Activated CD4-positive, alpha-beta T cell treated with anti-CD3 and anti-CD28 coated beads, Interleukin-10, Interleukin-2, amounts not matched to agents 100 ng/mL and 50 ng/mL, durations not matched to agents 16 hours and 8 hours (primary cell): ENCODE measurements at regions not wholly inside any gene's neighbourhood (a gene's known extent, or its start where the extent isn't known, plus 50 kb on each side); places are given as distances from the start of the nearest gene placed in this dataset.
A peak's percentile ranks its signal among the peaks of the same experiment; 100 is the strongest.
"Not testable (repeated sequence)": the region's sequence is repeated elsewhere in the genome, so short reads cannot be mapped to it uniquely, and the experiment has no call there.

ENCODE experiments used
- DNase-seq: peaks from one replicate; pipeline ENCODE4 v3.0.0-alpha.2; 2020

DNA sequence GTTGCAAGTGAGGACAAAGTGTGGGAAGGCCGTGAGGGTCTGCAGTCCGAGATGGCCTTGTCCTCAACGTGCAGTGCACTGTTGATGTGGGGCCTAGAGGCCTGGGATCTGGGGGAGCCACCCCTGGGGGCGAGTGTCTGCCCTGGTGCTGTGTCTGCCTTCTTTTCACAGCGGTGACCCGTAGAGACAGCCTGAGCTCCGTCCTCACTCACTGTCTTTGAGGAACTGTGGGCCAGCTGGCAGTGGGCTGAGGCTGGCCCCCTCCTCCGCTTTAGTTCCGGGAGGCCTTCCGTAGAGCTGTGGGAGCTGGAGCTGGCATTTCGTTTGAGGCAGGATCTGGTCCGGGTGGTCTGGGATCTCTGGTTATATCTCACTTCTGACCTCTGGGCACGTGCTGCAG, 1370.6 kb downstream of the CDH12 start:
- not testable (repeated sequence) for DNase-seq

DNA sequence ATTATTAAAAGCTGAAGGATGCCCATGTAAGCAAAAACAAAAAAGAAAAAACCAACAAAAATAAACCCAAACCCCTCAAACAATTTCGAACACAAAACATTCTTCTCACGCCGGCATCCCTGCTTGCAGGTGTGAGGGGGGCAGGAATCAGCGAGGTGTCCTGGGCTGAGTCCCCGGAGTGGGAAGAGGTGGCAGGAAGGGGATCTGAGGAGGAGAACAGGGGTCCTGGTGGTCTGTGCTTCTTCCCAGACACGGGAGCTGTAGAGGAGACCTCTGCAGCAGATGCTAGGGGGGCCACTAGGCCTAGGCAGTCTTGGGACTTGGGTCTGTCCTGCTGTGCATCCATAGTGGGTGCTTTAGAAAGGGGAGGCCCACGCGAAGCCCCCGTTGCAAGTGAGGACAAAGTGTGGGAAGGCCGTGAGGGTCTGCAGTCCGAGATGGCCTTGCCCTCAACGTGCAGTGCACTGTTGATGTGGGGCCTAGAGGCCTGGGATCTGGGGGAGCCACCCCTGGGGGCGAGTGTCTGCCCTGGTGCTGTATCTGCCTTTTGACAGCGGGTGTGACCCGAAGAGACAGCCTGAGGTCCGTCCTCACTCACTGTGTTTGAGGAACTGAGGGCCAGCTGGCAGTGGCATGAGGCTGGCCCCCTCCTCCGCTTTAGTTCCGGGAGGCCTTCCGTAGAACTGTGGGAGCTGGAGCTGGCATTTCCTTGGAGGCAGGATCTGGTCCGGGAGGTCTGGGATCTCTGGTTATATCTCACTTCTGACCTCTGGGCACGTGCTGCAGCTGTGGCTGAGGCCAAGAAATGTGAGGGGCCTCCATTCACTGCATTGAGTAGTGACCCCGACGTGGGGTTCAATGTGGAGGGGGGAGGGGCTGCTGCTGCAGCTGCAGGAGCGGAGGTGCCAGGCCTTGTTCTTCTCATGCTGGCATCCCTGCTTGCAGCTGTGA, 1371.5 kb downstream of the CDH12 start:
- DNase-seq: not testable (repeated sequence)

- not testable (repeated sequence) for DNase-seq
These were observed 1373.1 kb downstream of the CDH12 start for GRCh38 chr5:21480054-21480453.

GRCh38 chr5:21473981-21474380, 1379.2 kb downstream of the CDH12 start:
- DNase-seq: not testable (repeated sequence)

GRCh38 chr5:21473436-21473835, 1379.7 kb downstream of the CDH12 start:
- not testable (repeated sequence) for DNase-seq

DNA sequence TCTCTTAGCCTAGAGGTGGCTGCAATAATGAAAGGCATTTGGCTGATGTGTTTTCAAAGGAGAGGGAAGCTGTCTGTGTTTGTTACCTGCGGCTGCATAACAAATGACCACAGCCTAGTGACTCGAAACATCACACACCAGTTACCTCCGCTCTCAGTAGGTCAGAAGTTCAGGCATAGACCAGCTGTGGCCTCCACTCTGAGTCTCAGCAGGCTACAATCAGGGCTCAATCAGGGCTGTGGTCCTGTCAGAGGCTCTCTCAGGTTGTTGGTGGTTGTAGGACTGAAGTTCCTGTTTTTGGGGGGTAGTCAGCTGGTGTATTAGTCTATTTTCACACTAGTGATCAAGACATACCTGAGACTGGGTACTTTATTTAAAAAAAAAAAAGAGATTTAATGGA, 1381.5 kb downstream of the CDH12 start:
- DNase-seq: not testable (repeated sequence)

DNA sequence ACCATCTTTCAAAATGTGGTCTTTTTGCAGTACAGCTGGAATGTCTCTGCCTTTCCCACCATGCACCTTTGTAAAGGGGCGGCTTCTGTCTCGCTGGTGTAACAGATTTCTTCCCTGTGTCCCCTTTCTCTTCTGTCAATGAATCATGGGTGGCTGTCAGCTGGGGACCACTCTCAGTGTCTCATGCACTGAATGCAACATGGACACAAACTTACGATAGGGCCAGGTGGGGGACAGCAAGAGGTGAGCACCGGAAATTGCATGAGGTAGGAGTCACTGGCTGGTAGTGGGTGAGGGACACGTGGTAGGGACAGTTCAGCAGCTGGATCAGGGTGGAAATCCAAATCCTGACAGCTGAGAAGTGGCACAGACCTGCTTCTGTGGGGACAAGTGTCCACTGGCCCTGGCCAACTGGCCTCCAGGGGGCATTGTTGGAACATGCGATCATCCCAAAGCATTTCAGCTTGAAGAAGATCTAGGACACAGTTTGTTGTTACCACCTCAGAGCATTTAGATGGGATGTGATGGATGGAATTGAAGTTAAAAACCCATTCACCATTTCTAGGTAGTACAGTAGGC, 1383.5 kb downstream of the CDH12 start:
- not testable (repeated sequence) for DNase-seq

GRCh38 chr5:21467544-21467943, 1385.6 kb downstream of the CDH12 start:
- DNase-seq: not testable (repeated sequence)

GRCh38 chr5:21459744-21460073, 1393.4 kb downstream of the CDH12 start:
- not testable (repeated sequence) for DNase-seq

DNA sequence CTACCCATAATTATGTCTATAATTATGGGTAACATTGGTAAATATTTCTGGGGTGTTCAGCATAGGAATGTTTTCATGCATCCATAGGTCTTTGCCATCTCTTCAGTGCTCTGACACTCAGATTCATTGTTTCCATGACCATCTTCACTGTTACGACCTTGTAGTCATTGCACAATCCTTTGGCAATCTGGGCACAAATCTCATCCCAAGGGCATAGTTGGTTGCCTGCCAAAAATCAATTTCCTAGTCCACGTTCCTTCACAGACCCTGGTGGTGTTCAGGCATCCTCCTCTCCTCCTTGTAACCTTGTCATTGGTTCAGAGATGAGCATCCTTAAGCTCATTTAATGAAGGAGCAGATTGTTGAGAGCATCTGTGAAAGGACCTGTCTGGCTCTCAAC, 1400.7 kb downstream of the CDH12 start:
- no peak for DNase-seq

DNA sequence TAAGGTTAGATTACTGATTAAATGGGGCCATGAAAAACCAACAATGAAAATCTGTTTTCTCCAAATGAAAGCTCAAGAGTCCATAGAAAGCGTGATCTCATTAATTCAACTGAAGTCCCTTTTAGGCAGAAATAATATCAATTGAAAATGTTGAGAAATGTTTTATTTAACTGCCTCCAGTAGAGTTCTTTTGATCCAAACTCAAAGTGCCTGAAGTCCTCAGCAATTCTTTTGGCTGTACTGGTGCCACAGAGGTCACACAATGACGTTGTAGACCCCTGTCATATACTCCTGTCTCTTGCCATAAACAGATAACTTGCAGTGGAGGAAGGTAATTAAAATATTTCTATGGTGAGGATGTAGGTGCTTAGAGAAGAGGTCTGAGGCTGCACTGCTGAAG, 1420.5 kb downstream of the CDH12 start:
- DNase-seq: no peak

- DNase-seq: no peak
These were observed 1428.2 kb downstream of the CDH12 start for GRCh38 chr5:21424907-21425306.

DNA sequence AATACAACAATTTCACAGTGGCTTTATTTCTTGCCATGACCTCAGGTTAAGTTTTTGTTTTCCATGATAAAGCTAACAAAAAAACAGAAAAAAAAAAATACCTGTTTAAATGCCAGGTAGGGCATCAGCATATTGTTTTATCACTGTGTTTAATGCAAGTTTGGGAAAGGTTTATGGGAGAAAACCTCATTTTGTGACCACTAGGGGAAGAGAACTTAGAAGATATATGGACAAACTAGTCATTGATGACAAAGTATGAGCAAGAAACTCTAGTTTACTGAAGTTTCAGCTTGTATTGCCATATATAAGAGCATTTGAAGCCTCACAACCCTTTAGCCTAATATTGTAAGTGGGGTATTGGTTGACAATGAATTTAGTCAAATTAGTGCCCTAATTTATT, 1431.4 kb upstream of the CDH18 start:
- DNase-seq: no peak

DNA sequence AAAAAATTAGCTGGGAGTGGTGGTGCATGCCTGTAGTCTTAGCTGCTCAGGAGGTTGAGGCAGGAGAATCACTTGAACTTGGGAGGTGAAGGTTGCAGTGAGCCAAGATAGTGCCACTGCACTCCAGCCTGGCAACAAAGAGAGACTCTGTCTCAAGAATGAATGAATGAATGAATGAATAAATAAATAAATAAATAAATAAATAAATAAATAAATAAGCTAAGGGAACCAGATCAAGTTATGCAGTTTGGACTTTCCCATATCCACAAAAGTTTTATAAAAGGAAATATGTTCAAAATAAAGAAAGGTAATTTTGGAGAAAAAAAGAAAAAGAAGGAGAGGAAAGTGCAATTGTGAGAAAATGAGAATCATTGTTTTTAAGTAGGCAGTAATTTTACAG, 1414.1 kb upstream of the CDH18 start:
- DNase-seq: not testable (repeated sequence)

DNA sequence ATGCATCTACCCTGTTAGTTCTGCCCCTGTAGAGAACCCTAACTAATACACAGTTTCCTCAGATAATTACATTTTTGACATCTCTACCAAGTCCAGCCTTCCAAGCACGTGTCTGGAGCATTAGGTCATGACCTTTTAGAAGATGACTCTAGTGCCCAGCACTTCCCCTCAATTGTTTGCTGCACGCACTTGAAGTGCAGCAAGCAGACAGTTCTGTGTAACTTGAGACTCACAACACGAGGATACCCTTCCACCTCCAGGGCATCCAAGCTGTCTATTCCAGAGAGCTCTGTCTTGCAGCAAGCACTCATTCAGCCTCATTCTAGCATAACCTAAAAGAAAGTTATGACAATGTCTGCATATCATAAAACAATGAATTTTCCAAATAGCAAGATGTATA, 1410.5 kb upstream of the CDH18 start:
- DNase-seq: no peak

GRCh38 chr5:21397693-21398092, 1409.7 kb upstream of the CDH18 start:
- no peak for DNase-seq

GRCh38 chr5:21391506-21391905, 1403.5 kb upstream of the CDH18 start:
- DNase-seq: no peak

- not testable (repeated sequence) for DNase-seq
These were observed 1372.8 kb upstream of the CDH18 start for GRCh38 chr5:21360754-21361153.

DNA sequence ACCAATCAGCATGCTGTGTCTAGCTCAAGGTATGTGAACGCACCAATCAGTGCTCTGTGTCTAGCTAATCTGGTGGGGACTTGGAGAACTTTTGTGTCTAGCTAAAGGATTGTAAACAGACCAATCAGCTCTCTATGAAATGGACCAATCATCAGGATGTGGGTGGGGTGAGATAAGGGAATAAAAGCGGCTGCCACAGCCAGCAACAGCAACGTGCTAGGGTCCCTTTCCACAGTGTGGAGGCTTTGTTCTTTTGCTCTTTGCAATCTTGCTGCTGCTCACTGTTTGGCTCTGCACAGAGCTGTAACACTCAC, 1353.9 kb upstream of the CDH18 start:
- DNase-seq: peak; percentile 0

GRCh38 chr5:21341203-21341947, 1353.4 kb upstream of the CDH18 start:
- not testable (repeated sequence) for DNase-seq

DNA sequence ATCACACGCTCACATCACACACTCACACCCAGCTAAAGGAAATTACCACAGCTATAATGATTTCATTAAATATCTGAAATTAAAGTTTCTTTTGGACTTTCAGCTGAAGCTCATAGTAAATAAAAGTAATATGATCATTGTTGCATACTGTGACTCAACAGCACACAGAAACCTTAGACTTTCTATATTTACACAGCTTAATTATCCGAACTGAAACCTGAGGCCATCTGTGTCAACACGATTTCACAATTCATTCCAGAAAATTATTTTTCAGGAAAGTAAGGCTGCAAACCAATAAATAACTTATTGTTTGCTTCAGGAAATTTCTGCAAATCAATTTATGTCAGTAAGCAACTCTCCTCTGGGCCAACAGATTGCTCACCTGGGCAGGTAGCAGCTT, 1352.2 kb upstream of the CDH18 start:
- not testable (repeated sequence) for DNase-seq

DNA sequence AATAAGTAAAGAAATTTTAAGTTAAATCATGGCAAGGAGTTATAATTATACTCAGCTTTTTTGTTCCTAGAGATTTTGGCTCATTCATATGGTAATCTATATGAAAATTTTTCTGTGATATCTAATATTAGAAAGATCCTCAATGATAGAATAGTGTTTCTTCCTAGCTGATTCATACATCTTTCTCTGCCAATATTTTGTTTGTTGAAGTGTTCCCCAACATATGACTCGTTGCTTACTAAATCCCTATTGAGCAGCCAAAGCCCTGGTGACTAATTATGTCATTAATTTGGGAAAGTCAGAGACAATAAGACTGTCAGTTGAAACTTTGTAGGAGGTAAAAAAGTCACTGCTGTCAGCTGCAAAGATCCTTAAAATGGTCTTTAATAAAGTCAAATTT, 1348.5 kb upstream of the CDH18 start:
- not testable (repeated sequence) for DNase-seq

- not testable (repeated sequence) for DNase-seq
These were observed 1327.4 kb upstream of the CDH18 start for GRCh38 chr5:21315376-21315775.

- DNase-seq: not testable (repeated sequence)
These were observed 1313.2 kb upstream of the CDH18 start for GRCh38 chr5:21301205-21301604.
